ENCODE measurements at regions not wholly inside any gene's neighbourhood (a gene's known extent, or its start where the extent isn't known, plus 50 kb on each side); places are given as distances from the start of the nearest gene placed in this dataset.

DNA sequence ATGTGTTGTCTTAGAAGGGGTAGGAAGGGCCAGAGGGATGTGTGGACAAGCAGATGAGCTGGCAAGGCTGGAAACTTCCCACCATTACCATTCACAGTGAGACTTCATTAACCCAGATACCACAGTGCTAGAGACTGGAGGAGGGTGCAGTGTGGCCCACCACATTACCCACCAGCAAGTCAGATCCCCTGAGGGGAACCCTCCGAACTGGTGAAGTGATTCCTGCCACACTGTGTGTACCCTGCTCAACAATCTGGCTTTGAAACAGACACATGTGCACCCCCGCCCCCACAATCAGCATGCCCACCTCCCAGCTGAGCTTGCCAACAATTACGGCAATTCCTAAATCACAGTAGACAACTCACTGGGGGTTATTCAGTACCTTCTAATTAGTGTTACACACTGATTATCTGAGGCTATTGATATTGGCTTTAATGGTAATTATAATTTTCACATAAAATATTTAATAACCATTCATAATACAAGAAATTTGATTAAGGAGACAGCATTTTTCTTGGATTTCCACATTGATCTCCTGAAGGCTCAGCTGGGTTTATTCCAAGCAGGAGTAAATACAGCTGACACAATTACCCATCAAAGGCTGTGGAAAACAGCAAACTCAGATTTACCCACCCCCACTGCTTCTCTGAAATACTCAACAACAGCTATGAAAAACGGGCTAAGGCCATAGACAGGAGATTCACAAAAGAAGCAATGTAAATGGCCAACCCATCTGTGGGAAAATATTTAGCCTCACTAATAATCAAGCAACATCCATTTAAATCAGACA lies 169.3 kb upstream of the FSTL4 start:
- TF ChIP-seq CTCF (IDR thresholded peaks at IDR 0.05; ENCODE audit: low read depth, low read length, poor library complexity, severe bottlenecking): no peak
- TF ChIP-seq EZH2phosphoT487 (IDR thresholded peaks at IDR 0.05; ENCODE audit: borderline replicate concordance, low read length): no peak
